ENCODE measurements at regions not wholly inside any gene's neighbourhood (a gene's known extent, or its start where the extent isn't known, plus 50 kb on each side); places are given as distances from the start of the nearest gene placed in this dataset.

DNA sequence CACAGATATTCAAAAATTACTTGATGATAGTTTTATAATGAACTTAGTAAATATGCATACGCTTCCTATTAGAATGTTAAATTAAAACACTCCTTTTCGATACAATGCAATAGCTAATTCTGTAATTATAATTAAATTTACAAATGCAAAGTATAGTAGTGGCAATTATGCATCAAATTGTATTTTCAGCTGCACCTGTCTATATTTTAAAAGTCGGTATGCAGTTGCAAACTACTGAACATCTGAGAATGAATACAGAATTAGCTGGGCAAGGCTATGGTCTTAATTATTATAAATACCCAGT is 110.4 kb upstream of the ARHGAP42 start:
- intact Hi-C loops (cut with DNase I; ENCODE audit: low total_unique reads), result no loop called here
- TF ChIP-seq, protein P1, sequence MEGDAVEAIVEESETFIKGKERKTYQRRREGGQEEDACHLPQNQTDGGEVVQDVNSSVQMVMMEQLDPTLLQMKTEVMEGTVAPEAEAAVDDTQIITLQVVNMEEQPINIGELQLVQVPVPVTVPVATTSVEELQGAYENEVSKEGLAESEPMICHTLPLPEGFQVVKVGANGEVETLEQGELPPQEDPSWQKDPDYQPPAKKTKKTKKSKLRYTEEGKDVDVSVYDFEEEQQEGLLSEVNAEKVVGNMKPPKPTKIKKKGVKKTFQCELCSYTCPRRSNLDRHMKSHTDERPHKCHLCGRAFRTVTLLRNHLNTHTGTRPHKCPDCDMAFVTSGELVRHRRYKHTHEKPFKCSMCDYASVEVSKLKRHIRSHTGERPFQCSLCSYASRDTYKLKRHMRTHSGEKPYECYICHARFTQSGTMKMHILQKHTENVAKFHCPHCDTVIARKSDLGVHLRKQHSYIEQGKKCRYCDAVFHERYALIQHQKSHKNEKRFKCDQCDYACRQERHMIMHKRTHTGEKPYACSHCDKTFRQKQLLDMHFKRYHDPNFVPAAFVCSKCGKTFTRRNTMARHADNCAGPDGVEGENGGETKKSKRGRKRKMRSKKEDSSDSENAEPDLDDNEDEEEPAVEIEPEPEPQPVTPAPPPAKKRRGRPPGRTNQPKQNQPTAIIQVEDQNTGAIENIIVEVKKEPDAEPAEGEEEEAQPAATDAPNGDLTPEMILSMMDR (IDR thresholded peaks at IDR 0.05), result no peak
- no peak for TF ChIP-seq POLR2A (IDR thresholded peaks at IDR 0.05)
- no peak overlapping the region for H3K4me3 ChIP-seq
- H3K4me1 ChIP-seq, result no peaks in the 10 kb centered on the region
- DNase-seq, result no peak
- H3K36me3 ChIP-seq, result no peaks in the 10 kb centered on the region
- H3K9me3 ChIP-seq, result no peaks in the 10 kb centered on the region
- H3K27me3 ChIP-seq, result no peaks in the 10 kb centered on the region
- H3K27ac ChIP-seq, result no peak overlapping the region

DNA sequence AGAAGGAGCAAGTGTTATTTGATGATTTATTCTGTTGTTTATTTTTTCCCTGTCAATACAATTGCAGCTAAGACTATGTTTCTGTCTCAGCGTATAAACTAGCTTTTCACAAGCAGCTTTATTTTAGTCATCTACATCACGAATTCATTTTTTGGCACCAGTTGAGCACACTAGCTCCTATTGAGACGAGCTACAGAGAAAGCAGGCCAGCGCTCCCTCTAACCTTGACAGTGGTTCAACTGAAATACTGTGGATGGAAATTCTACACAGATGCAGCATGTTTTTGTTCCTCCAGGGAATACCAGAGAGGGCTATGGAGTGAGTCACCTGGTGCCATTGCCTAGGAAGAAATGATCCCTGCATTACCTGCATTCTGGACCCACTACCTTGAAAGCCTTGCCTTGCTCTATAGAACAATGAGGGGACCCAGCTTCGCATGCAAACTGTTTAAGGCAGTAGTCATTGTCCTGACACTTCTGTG is 108.2 kb upstream of the ARHGAP42 start:
- no peaks in the 10 kb centered on the region for H3K4me1 ChIP-seq
- H3K27me3 ChIP-seq, result no peaks in the 10 kb centered on the region
- intact Hi-C loops (cut with DNase I; ENCODE audit: low total_unique reads), result no loop called here
- no peak overlapping the region for H3K4me3 ChIP-seq
- H3K9me3 ChIP-seq, result no peaks in the 10 kb centered on the region
- DNase-seq, result no peak
- TF ChIP-seq, protein P1 (IDR thresholded peaks at IDR 0.05), result no peak
- no peak for TF ChIP-seq POLR2A (IDR thresholded peaks at IDR 0.05)
- H3K27ac ChIP-seq, result no peak overlapping the region
- no peaks in the 10 kb centered on the region for H3K36me3 ChIP-seq

DNA sequence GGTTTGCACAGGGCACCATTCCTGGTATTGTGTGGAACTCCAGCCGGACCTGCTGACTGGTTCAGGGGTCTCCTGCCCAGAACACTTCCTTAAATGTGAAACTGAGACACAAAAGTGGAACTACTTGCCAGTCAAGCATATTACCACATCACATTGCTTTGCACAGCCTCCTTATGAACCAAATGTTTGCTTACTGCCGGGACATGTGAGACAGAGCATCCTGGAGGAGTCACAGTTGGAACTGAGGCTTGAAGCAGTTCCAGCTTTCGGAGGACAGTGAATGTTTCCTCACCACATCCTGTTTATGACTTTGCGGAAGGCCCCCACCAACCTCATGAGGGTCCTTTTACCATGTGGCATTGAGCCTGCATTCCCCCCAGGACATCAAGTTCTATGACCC is 105.8 kb upstream of the ARHGAP42 start:
- intact Hi-C loops (cut with DNase I; ENCODE audit: low total_unique reads), result no loop called here
- H3K4me1 ChIP-seq, result no peaks in the 10 kb centered on the region
- no peak for TF ChIP-seq POLR2A (IDR thresholded peaks at IDR 0.05)
- TF ChIP-seq, protein P1 (IDR thresholded peaks at IDR 0.05), result no peak
- no peaks in the 10 kb centered on the region for H3K27me3 ChIP-seq
- DNase-seq, result no peak
- H3K9me3 ChIP-seq, result no peaks in the 10 kb centered on the region
- H3K36me3 ChIP-seq, result no peaks in the 10 kb centered on the region
- no peak overlapping the region for H3K27ac ChIP-seq
- H3K4me3 ChIP-seq, result no peak overlapping the region

DNA sequence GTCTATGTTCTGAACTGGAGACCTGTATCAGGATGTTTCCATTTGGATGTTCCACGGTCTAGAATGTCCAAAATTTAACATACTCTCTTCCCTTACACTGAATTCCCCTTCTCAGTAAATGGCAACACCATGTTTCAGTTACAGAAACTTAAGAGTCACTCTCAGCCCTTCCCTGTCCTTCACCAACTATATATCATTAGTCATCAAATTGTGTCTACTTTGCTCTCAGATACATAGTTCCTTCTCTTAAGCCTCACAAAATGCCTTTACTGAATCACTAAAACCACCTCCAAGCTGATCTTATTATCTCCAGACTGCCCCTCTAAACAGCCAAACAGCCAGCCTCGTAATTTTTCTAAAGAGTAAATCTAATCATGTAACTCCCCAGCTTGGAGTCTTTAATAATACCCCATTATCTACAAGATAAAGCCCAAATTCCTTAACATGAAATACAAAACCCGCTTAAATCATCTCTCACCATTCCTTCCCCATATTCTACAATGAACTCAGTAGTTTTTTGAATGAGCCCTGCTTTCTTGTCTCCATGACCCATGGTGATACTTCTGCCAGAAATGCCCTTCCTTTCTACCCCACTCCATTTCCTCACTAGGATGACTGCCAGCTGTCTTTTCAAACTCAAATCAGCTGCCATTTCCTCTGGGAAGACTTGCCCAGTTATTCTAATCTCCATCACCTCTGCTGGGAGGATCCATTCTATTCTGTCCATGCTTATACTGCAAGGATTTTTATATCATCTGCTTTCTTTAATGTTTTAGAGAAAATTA is 102.7 kb upstream of the ARHGAP42 start:
- Histone ChIP-seq H3K9me3 (no peaks in the 10 kb centered on the region), H3K27ac (no peak overlapping the region), H3K4me3 (no peak overlapping the region), H3K36me3 (no peaks in the 10 kb centered on the region), H3K4me1 (no peaks in the 10 kb centered on the region), H3K27me3 (no peaks in the 10 kb centered on the region)
- DNase-seq, result no peak
- TF ChIP-seq, protein P1 (IDR thresholded peaks at IDR 0.05), result no peak
- no peak for TF ChIP-seq POLR2A (IDR thresholded peaks at IDR 0.05)
- intact Hi-C loops (cut with DNase I; ENCODE audit: low total_unique reads), result no loop called here

DNA sequence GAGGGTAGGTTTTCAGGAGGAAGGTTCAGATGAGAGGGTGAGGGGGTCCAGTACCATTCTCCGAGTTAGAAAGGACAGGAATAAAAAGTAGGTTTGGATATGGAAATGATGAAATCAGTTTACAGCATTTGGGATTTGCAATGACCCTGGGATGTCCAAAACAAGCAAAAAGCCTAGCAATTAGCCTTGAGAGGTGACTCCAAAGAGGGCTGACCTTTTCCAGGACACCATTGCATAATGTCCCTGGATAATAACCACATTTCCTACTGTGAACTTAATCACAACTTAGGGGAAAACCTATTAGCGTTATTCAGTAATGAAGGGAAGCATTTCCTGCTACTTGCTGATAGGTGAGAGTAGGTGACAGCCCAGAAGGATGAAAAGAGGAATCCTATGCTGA is 101.4 kb upstream of the ARHGAP42 start:
- intact Hi-C loops (cut with DNase I; ENCODE audit: low total_unique reads), result no loop called here
- Histone ChIP-seq H3K27ac (no peak overlapping the region), H3K4me1 (no peaks in the 10 kb centered on the region), H3K9me3 (no peaks in the 10 kb centered on the region), H3K36me3 (no peaks in the 10 kb centered on the region), H3K27me3 (no peaks in the 10 kb centered on the region), H3K4me3 (no peak overlapping the region)
- no peak for TF ChIP-seq POLR2A (IDR thresholded peaks at IDR 0.05)
- TF ChIP-seq, protein P1 (IDR thresholded peaks at IDR 0.05), result no peak
- DNase-seq, result no peak
